ENCODE measurements at regions not wholly inside any gene's neighbourhood (a gene's known extent, or its start where the extent isn't known, plus 50 kb on each side); places are given as distances from the start of the nearest gene placed in this dataset.

GRCh38 chr12:19867970-19868369 is 428.7 kb downstream of the AEBP2 start:
- no peak for DNase-seq (ENCODE audit: low spot score)

- DNase-seq (ENCODE audit: low spot score) = no peak
Measured at GRCh38 chr12:19869413-19869812, 430.1 kb downstream of the AEBP2 start.

DNA sequence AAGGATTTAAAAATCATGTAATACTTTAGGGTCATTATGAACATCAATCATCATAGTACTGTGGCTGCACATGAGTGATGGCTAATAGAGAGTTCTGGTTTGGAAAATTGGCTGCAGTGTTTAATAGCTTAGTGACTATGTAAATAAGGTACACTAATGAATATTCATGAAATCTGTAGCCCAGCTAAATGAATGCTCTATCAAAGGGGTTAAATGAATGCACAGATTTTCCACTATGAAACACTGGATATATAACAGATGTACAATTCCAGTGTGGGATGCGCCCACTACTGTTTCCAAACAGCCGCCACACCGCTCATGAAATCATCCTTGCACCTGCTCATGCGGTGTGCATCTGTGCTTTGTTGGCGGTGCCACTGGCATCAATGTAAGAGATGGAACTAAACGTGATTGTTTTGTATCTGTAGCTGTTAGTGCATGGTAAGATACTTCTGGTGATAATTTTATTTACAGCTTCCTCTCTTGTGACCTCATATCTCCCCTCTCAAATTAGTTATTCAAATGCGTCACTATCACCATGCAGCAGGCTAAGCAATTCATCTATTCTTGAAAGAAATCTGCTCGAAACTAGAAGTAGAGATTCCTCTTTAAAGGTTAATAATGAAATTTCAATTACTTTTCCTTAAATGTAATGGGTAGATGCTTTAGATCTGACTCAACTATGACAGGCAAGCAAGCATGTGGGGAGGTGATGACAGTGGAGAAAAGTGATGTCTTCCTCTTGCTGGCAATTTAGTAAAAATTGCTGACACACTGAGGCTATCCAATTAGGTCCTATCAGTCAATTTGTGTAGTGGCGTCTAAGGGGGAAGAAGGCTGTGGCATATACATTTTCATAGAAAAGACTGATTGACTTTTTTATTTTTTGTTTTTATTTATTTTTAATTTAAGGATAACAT is 433.6 kb downstream of the AEBP2 start:
- no peak for DNase-seq (ENCODE audit: low spot score)

- DNase-seq (ENCODE audit: low spot score) = no peak
Measured at GRCh38 chr12:19880076-19880475, 440.8 kb downstream of the AEBP2 start.

GRCh38 chr12:19880721-19881120 is 441.4 kb downstream of the AEBP2 start:
- no peak for DNase-seq (ENCODE audit: low spot score)

DNA sequence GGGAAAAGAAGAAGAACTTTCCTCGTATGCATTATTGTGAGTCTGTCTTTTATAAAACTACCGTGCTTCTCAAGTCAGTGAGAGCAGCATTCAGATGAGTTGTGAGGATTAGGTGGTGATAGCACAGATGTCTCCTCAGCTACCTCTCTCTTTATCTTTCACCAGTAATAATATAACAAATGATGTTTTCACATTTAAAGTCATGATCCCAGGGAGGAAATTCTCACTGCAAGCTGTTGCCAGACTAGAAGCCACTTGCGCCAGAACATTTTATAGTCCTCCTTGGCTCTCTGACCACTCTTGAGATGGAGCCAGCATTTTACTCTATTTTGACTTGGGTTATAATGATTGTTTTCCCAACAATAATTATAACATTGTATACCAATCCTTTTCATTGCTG is 443.1 kb downstream of the AEBP2 start:
- DNase-seq (ENCODE audit: low spot score) = no peak

- no peak for DNase-seq (ENCODE audit: low spot score)
Measured at GRCh38 chr12:19884021-19884492, 444.8 kb downstream of the AEBP2 start.

GRCh38 chr12:19885093-19885812 is 446.0 kb downstream of the AEBP2 start:
- no peak for DNase-seq (ENCODE audit: low spot score)

DNA sequence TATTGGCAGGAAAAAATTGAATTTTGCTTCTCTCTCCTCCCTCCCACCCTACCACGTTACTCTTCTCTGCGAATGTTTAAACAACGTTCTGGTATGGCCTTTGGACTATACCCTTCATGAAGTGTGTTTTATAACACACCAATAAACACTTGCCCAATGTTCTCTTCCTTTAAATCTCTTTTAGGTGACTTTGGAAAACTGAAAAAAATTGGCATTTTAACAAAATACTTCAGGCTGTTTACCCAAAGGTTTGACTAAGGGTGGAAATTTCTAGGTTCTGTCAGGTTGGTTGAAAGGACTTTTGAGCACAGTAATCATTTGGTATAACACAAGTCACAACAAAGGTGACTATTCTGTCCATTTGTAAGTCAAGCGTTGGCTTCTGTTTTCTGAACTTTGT is 446.8 kb downstream of the AEBP2 start:
- no peak for DNase-seq (ENCODE audit: low spot score)

- no peak for DNase-seq (ENCODE audit: low spot score)
Measured at GRCh38 chr12:19886639-19887064, 447.4 kb downstream of the AEBP2 start.

GRCh38 chr12:19890024-19890423 is 450.7 kb downstream of the AEBP2 start:
- DNase-seq (ENCODE audit: low spot score) = no peak

- no peak for DNase-seq (ENCODE audit: low spot score)
Measured at GRCh38 chr12:19891936-19892591, 452.8 kb downstream of the AEBP2 start.

- peak; percentile 40 for DNase-seq (ENCODE audit: low spot score)
Measured at GRCh38 chr12:19893514-19893913, 454.2 kb downstream of the AEBP2 start.

DNA sequence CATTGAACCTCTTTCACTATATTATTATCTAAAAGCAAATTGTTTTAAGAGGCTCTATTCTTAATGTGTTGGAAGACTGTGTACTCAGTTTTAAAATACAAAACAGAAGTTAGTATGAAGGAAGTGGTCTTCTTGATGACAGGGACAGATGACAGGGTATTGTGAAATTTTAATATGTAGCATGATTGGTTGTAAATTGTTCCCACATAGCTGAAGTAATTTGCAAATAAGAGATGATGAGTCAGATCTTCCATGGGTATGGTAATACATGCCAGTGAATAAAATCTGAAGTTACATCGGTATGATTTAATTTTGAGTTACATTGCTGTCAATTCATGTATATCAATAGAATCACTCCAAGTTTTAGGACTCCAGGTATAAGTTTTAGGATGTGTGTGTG is 454.8 kb downstream of the AEBP2 start:
- peak; percentile 11 for DNase-seq (ENCODE audit: low spot score)

GRCh38 chr12:19894803-19895202 is 455.5 kb downstream of the AEBP2 start:
- DNase-seq (ENCODE audit: low spot score) = no peak

DNA sequence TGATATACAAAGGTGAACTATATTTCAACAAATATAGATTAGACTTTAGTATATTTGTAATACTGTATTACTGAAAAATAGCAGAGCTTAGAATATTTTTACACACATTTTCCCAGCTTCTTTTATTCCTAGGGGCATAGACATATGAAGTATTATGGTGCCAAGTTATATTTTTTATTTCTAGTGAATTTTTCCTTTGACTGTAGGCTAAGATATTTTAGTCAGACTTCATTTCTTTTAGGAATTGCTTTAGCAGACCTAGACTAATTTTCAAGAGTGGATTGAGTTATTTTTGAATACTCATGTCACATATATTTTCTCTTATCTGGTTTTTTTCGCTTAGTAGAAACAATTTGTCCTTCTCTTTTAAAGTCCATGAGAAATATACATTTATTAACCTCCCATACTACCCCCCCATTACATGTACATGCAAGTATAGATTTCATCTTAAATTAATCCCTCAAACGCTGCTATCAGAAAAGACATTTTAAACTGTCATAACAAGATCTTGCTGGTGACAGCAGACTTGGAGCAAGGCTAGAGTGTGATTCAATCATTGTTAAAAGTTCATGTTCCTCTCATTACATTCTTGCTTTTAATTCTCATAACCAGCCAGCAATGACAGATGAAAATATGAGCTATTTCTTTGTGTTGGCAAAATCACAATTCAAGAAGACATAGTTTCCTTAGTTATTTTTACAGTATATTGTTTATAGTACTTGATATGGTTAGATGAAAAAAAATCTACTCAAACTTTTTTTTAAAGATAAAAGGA is 456.1 kb downstream of the AEBP2 start:
- DNase-seq (ENCODE audit: low spot score) = no peak

DNA sequence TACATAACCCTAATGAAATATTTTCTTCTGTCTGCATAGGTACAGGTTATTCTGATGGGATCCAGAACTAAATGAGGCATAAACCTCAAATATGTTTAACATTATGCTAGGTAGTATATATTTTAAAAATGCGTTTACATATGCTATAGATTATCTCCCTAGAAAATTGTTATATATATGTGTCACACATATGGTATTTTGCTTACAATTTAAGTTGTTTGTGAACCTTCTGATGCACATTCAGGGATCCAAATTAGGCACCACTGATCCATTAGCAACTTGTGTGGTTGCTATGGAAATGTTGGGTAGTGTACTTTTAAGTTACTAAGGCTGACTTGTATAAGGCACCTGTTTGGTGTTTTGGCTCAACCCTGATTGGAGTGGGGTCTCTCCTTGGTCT is 456.7 kb downstream of the AEBP2 start:
- DNase-seq (ENCODE audit: low spot score) = no peak

GRCh38 chr12:19896534-19896933 is 457.2 kb downstream of the AEBP2 start:
- no peak for DNase-seq (ENCODE audit: low spot score)

DNA sequence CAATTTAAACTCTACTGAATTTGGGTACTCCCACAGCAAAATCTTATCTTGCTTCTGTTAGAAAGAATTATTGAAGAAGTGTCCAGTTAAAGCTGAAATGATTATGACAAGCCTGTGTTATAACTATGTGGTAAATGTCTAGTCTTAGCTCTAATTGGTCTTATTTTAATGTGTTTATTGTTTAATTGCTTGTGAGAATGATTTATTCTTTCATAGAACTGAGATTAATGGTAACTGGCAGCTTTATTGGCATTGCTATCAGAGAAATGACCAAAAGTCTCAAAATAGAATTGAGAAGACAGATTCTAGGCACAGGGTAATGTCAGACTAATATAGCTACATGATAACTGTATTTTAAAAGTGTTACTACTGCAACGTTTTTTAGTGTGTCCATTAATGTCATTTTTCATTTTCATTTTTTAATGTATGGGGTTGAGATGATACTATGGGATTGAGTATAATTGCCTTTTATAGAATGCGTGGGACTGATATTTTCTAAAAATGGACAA is 458.7 kb downstream of the AEBP2 start:
- no peak for DNase-seq (ENCODE audit: low spot score)

- DNase-seq (ENCODE audit: low spot score) = no peak
Measured at GRCh38 chr12:19901841-19902240, 462.5 kb downstream of the AEBP2 start.

DNA sequence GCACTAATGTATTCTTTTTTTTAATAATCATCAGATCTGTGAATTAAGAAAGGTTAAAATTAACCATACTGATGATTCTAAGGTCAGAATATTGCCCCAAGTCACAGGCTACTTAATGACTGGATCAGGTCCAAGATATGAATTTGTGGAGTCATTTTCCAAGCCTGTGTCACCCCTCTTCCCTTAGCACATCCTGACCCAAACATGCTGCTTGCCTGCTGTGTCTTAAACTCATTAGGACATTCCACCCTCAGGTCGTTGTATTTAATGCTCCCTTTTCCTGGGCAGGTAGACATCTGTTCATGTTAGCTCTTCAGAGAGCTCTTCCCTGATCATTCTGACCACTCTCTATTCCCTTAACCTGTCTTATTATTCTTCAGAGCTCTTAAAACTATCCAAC is 463.5 kb upstream of the PDE3A start:
- DNase-seq (ENCODE audit: low spot score) = no peak

DNA sequence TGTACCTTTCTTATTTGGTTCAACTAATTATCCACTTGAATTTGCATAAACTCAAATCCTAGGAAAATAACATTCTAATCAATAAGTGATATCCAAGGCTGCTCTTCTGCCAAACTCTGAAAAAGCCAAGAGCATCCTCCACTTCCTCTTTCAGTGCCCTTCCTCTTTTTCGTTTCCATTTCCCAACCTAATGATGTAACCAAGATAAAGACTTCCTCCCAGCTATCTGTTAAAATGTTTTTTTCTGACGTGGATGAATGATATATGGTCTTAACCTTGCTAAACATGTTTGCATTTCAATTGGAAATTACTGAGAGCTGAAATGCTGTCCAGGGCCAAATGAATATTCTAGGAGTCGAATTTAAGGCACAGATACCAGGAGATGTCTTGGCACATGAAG is 459.5 kb upstream of the PDE3A start:
- DNase-seq (ENCODE audit: low spot score) = no peak
